HG02588 (cell line): ENCODE measurements at regions not wholly inside any gene's neighbourhood (a gene's known extent, or its start where the extent isn't known, plus 50 kb on each side); places are given as distances from the start of the nearest gene placed in this dataset.
"Not testable (repeated sequence)": the region's sequence is repeated elsewhere in the genome, so short reads cannot be mapped to it uniquely, and the experiment has no call there.

Source experiments
- ATAC-seq: cut with Tn5 transposase; IDR thresholded peaks from one replicate; pipeline ENCODE4 v1.9.1; 2021; ENCODE audit warnings: mild to moderate bottlenecking, moderate library complexity; ENCODE audit not compliant: unreplicated experiment

DNA sequence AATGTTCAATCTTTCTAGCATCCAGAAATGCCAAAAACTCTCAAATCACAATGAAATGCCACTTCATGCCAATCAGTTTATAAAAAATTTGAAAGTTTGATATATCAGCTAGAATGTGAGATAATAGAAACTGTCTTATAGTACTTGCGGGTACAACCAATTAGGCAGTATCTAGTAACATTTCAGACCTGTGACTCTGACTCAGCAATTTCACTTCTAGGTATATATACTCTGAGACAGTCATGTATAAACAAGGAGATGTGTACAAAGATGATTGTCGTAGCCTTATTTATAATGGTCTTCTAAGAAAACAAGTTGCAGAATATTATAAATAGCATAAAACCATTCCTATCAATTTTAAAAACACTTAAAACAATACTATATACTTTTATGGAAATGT, 252.3 kb upstream of the PODXL start:
- ATAC-seq = no peak

GRCh38 chr7:131808156-131808555, 251.7 kb upstream of the PODXL start:
- not testable (repeated sequence) for ATAC-seq

- no peak for ATAC-seq
Observed at GRCh38 chr7:131803816-131804215, 247.4 kb upstream of the PODXL start.

GRCh38 chr7:131802195-131802864, 245.9 kb upstream of the PODXL start:
- no peak for ATAC-seq

- ATAC-seq = no peak
Observed at GRCh38 chr7:131800531-131800930, 244.1 kb upstream of the PODXL start.

- no peak for ATAC-seq
Observed at GRCh38 chr7:131800008-131800407, 243.6 kb upstream of the PODXL start.

- ATAC-seq = no peak
Observed at GRCh38 chr7:131797841-131798240, 241.4 kb upstream of the PODXL start.

- ATAC-seq = no peak
Observed at GRCh38 chr7:131795400-131795799, 239.0 kb upstream of the PODXL start.

- ATAC-seq = no peak
Observed at GRCh38 chr7:131792311-131792710, 235.9 kb upstream of the PODXL start.

DNA sequence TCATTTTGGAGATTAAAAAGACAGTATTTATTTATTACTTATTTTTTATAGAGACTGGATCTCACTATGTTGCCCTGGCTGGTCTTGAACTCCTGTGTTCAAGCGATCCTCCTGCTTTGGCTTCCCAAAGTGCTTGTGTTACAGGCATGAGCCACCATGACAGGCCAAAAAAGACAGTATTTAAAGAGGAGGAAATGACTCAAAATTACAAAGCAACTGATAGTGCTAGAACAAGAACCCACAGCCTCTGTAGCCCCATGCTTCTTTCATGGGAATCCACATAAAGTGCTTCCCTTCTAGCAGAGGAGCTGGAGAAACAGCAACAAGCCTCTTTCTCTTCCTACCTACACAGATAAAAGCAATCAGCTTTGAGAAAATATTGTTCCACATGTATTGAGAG, 230.7 kb upstream of the PODXL start:
- ATAC-seq = no peak

GRCh38 chr7:131786204-131786603, 229.8 kb upstream of the PODXL start:
- ATAC-seq = no peak

DNA sequence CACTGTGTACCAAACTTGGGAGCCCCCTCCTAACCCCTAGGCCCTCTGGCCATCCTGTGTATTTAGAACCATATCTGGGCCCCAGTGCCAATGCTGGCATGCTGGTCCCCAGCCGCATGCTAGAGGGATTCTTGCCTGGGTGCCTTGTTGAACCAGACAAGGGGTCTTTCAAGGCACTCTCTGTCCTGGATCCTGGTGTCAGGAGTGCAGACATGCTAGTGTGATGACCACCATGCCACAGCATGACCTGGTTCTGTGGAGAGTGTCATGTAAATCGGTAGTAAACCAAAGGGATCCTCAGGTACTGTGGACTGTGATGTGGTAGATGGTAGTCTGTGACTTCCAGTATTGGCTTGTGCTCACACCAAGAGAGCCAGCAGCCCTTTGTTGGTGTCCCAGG, 222.2 kb upstream of the PODXL start:
- ATAC-seq = no peak

DNA sequence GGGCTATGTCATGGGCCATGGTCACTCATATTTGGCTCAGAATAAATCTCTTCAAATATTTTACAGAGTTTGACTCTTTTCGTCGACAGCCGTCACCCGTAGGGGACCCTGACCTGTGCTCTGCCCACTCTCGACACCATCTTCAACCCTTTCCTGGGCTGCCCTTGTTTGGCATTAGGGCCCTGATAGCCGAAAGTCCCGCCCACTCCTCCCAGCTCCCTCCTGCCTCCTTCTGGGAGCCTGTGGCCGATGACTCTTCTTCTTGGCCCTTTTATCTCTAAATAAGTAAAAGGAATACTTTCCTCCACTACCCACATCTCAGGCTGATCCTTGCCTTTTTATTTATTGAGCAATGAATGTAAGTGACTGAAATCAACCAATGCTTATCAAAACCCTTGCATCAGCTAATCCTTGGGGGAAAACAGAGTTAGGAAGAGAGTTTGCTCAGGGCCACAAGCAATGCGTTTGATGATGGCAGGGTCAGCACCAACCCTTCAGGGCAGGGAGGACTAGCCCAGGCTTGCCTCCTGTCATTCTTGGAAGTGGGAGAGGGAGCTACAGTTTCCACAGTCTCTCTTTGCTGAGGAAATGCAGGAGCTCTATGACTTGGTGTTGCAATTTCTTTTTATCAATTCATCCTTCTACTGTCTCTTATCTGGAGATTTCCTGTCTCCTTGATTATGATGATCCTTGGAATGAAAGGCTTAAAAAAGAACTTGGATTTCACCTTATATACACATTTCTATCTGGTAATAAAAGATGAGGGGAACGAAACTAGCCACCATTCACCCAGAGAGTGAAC, 218.2 kb upstream of the PODXL start:
- no peak for ATAC-seq

DNA sequence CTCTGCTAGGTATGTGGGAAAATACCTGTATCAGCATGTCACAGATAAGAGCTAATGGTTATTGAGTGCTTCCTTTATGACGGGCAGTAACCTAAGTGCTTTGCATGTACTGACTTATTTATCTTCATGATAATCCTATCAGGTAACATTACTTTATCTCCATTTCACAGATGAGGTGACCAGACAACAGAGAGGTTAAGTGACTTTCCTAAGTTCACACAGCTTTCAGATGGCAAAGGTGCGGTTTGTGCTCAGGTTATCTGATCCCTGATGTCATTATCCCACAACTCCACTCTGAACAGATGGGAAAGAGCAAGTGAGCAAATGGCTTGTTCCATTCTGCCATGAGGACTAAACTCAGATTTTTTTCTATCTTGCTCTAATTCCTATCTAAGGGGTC, 217.0 kb upstream of the PODXL start:
- no peak for ATAC-seq

DNA sequence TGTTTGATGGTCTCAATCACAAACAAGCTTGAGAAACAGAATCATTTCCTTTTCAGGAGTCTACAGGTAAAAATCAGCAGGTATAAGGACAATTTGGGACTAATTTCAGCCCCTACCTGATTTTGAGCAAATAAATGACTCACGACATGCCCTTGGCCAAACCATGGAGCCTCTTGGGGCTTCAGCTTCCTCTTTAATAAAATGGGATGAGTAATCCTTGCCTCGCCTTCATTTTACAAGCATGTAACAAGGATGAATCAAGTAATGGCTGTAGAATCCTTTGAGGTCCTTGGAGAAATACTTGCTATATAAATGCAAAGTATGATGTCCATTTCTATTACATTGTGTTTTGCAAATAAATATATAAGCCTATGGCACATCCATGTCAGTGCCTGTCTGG, 212.8 kb upstream of the PODXL start:
- no peak for ATAC-seq

GRCh38 chr7:131767591-131767990, 211.2 kb upstream of the PODXL start:
- ATAC-seq = no peak

DNA sequence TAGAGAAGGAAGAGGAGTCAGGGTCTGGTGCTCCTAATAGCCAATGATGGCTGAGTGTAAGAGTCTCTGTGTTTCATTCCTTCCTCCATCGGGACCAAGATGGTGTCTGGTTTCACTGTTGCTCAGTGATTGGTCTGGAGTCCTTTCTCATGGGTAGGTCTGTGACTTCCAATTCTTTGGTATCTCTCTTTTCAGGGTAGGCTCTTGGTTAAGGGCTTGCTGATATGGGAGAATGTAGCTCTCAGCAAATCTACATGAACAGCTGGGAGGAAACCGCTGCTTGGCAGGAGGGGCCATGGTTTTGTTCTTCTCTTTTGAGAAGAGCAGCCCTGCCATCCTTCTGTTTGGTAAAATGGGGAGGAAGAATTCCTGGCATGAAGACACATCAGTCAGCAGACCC, 209.1 kb upstream of the PODXL start:
- no peak for ATAC-seq

GRCh38 chr7:131764143-131764775, 207.8 kb upstream of the PODXL start:
- no peak for ATAC-seq

- no peak for ATAC-seq
Observed at GRCh38 chr7:131762753-131763152, 206.3 kb upstream of the PODXL start.

DNA sequence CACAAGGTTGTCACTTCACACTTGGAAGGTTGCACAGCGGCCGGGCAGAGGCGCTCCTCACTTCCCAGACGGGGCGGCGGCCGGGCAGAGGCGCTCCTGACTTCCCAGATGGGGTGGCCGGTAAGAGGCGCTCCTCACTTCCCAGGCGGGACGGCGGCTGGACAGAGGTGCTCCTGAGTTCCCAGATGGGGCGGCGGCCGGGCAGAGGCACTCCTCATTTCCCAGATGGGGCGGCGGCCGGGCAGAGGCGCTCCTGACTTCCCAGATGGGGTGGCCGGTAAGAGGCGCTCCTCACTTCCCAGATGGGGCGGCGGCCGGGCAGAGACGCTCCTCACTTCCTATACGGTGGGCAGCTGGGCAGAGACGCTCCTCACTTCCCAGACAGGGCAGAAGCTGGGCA, 199.4 kb upstream of the PODXL start:
- not testable (repeated sequence) for ATAC-seq

- no peak for ATAC-seq
Observed at GRCh38 chr7:131753620-131754222, 197.3 kb upstream of the PODXL start.
